NCI-H1436 treated with DMSO at 0.1 percent for 48 hours (cell line): ENCODE measurements at regions not wholly inside any gene's neighbourhood (a gene's known extent, or its start where the extent isn't known, plus 50 kb on each side); places are given as distances from the start of the nearest gene placed in this dataset.
"Not testable (repeated sequence)": the region's sequence is repeated elsewhere in the genome, so short reads cannot be mapped to it uniquely, and the experiment has no call there.

Experiments
- DNase-seq: peaks from one replicate; lab custom pipeline; 2025; lab: John Stamatoyannopoulos, UW

GRCh38 chr6:8906699-8907098 lies 471.4 kb upstream of the SLC35B3 start:
- DNase-seq: no peak

- DNase-seq: no peak
Measured at GRCh38 chr6:8905757-8906156, 470.4 kb upstream of the SLC35B3 start.

GRCh38 chr6:8904754-8905153 lies 469.4 kb upstream of the SLC35B3 start:
- DNase-seq: no peak

DNA sequence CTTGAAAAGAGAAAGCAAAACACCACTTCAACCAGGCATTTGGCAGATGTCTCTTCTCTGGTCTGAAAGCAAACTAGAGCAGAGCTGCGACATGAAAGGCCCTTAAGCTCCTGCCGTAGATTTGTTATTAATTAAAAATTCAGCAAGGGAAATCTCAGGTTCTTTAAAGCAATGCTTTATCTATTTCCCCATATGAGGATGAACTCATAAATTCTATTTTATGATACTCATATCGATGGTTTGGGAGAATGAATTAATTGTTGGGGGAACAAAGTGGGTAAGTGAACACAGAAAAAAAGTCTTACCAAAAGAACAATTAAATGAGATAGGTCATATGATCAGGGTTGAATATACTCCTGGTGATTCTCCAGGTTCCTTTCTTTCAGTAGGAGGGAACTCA lies 464.7 kb upstream of the SLC35B3 start:
- DNase-seq: no peak

- DNase-seq: no peak
Measured at GRCh38 chr6:8889514-8889913, 454.2 kb upstream of the SLC35B3 start.

GRCh38 chr6:8888468-8888867 lies 453.1 kb upstream of the SLC35B3 start:
- DNase-seq: no peak

GRCh38 chr6:8881663-8882062 lies 446.3 kb upstream of the SLC35B3 start:
- DNase-seq: no peak

DNA sequence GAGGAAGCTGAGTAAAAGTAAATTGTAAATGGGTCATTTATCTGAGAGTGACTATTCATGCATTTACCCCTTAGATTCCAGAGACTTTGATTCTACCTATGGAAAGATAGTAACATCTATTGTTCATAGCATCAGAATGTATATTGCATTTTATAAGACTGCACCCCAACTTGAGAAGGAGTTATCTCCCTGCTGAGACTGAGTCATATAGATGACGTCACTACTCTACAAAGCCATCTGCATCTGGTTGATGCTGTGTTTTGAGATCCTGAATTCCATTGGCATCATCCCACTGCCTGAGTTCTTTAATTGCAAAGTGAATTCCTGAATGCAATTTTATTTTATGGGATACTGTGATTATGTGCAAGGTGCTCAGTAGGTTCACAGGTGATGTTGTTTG lies 444.0 kb upstream of the SLC35B3 start:
- no peak for DNase-seq

GRCh38 chr6:8875986-8876385 lies 440.6 kb upstream of the SLC35B3 start:
- no peak for DNase-seq

DNA sequence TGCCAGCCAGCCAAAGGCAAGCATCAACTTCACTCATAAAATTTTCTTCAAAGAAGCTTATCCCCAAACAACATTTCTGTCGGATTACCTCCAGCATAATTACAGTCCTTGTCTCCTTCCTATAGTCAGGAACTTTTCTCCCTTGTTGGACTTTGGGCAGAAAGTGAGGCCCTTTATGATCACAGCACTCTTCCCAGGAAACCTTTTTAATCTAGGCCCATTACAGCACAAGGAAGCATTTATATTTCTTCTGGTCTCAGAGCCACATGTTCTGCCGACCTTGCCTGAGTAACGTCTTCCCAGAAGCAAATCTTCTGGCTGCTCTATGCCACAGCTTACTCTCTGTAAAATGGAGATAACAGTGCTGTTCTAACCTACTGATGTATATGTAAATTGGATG lies 437.2 kb upstream of the SLC35B3 start:
- no peak for DNase-seq

DNA sequence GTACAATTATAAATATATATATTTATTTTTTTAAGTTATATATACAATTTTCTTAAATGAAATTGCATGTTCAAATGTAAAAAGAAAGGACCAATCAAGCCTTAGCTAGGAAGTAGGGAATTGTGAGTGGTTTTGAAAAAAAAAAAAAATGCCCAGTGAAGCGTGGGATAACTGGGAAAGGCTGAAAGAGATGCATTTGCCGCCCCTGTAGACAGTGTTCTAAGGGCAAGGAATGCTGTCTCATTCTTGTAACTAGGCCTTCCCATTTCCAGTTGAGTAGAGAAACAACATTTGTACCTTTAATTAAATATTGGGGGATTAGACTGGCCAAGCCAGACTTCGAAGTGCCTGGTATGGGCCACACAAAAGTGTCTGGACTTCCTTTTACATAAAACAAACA lies 430.1 kb upstream of the SLC35B3 start:
- no peak for DNase-seq

DNA sequence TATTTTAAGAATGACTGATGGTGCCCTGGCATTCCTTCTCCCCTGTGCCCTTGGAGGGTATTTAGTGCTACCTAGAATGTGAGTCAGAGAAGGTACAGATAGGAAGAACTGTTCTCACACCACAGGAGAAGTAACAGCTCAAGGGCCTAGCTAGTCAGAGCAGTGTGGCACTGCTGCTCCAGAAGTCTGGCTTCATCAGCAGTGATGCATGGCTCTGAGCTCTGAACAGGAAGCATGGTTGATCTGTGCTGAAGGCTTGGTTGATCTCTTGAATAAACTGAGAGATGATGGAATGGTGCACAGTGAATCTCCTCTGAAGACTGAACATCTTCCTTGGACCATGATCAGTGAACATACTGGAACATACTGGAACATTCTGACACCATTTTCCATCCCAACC lies 425.3 kb upstream of the SLC35B3 start:
- no peak for DNase-seq

GRCh38 chr6:8859501-8859900 lies 424.2 kb upstream of the SLC35B3 start:
- DNase-seq: no peak

DNA sequence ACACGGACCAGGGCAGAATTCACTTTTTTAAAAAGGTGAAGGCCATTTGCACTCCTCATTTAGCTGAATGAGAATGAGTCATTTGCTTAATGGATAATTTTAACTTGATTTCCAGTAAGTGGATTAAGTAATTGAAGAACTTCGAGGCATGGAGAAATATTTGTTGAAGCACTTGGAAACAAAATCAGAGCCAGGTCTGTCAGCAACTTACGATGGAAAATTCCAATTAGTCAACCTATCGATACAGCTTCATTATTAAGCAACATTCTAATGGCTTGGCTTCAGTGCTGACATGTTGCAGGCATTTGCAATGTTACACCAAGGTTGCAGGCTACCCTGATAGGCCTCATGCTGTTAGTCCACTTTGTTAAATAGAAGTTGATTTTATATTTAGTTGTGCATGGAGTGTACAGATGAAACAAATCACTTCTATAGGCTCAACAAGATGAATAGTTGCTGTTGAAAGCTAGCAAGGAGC lies 423.5 kb upstream of the SLC35B3 start:
- no peak for DNase-seq

- DNase-seq: no peak
Measured at GRCh38 chr6:8857160-8857559, 421.8 kb upstream of the SLC35B3 start.

- no peak for DNase-seq
Measured at GRCh38 chr6:8855411-8855810, 420.1 kb upstream of the SLC35B3 start.

- DNase-seq: no peak
Measured at GRCh38 chr6:8852332-8852731, 417.0 kb upstream of the SLC35B3 start.

GRCh38 chr6:8846680-8847079 lies 411.3 kb upstream of the SLC35B3 start:
- DNase-seq: not testable (repeated sequence)

DNA sequence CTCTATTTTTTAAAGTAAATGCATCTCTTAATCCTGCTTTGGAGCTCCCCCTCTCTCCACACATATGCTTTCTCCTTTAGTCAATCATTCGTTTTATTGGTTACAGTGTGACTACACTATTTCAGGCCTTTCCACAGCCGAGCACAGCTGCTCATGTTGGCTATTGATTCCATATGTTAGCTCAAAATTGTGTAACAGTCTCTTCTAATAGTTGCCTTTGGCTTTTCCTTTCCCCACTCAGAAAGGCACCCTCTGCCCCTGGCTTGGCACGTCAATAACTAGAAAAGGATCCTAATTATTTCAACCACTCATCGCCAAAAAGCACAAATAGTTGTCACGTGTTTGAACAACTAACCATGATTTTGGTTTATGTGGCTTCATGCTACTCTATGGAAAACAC lies 410.3 kb upstream of the SLC35B3 start:
- DNase-seq: no peak

DNA sequence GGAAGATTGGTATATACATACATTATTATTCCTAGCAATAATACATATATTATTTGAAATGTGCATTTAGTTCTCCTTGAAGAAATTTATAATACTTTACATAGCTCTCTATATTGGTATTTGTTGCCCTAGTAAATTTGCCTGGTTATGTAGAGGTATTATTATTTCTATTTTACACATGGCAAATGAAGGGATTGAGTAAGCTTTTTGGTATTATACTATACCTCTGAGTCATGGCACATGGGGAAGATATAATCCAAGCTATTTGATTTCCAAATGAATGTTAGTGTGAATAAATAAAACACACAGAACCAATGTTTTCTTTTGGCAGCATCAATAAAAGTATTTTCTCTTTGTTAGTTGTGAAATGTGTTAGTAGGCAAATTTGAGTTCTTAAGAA lies 409.6 kb upstream of the SLC35B3 start:
- DNase-seq: no peak

DNA sequence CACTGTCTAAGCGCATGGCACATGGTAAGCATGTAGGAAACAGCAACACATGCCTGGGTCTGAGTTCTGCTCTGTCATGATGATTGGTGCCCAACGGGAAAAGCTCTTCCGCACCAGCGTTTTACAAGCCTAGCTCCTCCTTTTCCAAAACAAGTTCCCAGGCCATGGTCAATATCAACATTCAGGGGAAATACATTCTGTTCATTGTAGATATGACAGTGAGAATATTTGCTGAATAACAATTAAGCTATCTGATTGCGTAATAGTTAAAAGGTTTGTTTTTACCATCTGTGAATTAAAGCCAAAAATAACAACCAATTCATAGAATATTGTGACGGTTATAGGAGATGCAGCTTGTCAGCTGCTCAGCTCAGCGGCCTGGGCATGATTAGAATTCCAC lies 404.3 kb upstream of the SLC35B3 start:
- DNase-seq: no peak

- DNase-seq: no peak
Measured at GRCh38 chr6:8837343-8837742, 402.0 kb upstream of the SLC35B3 start.

DNA sequence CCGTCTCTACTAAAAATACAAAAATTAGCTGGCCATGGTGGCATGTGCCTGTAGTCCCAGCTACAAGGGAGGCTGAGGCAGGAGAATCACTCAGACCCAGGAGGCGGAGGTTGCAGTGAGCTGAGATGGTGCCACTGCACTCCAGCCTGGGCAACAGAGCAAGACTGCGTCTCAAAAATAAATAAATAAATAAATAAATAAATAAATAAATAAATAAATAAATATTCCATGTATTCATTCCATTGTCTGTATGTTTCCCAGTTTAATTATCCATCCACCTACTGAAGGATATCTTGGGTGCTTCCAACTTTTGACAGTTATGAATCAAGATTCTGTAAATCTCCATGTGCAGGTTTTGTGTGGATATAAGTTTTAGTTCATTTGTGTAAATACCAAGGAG lies 397.4 kb upstream of the SLC35B3 start:
- DNase-seq: not testable (repeated sequence)

DNA sequence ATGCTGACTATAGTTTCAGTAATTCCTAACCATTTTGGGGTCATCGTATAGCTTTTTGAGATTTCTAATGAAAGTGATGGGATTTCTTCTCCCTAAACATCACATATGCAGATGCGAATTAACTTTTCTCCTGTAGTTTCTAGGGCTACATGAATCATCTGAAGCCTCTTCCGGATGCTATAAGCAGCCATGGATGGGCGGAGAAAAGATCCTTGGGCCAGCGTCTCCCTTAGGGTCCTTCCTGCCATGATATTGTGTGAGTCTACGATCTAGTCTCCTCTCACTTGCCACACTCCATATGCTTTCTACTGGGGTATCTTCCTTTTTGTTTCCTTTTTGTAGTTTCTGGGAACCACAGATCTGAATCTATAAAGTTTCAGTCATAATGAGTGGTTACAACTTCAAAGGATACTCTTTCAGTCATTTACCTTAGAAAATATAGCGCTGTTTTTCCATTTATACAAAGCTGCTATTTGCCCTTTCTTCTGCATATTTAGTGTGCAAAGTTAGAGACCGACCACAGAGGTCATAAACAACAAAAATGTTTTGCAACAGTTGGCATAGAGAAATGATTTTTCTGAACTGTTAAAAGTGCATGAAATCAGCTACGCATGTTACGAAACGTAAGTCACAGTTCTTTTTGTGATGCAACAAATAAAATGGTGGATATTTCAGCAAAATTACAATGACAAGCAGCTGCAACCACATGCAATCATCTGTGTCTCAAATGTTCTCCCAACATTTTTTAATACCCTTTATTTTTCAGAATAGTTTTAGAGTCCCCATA lies 396.2 kb upstream of the SLC35B3 start:
- no peak for DNase-seq
